ENCODE measurements at regions not wholly inside any gene's neighbourhood (a gene's known extent, or its start where the extent isn't known, plus 50 kb on each side); places are given as distances from the start of the nearest gene placed in this dataset.

- TF ChIP-seq, protein P1, sequence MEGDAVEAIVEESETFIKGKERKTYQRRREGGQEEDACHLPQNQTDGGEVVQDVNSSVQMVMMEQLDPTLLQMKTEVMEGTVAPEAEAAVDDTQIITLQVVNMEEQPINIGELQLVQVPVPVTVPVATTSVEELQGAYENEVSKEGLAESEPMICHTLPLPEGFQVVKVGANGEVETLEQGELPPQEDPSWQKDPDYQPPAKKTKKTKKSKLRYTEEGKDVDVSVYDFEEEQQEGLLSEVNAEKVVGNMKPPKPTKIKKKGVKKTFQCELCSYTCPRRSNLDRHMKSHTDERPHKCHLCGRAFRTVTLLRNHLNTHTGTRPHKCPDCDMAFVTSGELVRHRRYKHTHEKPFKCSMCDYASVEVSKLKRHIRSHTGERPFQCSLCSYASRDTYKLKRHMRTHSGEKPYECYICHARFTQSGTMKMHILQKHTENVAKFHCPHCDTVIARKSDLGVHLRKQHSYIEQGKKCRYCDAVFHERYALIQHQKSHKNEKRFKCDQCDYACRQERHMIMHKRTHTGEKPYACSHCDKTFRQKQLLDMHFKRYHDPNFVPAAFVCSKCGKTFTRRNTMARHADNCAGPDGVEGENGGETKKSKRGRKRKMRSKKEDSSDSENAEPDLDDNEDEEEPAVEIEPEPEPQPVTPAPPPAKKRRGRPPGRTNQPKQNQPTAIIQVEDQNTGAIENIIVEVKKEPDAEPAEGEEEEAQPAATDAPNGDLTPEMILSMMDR (IDR thresholded peaks at IDR 0.05; ENCODE audit: low read depth, low read length) = peak; percentile 63
- peak; percentile 44 for DNase-seq
- no peaks in the 10 kb centered on the region for H3K36me3 ChIP-seq
These were observed 155.5 kb upstream of the NMUR2 start for GRCh38 chr5:152560512-152561137.

DNA sequence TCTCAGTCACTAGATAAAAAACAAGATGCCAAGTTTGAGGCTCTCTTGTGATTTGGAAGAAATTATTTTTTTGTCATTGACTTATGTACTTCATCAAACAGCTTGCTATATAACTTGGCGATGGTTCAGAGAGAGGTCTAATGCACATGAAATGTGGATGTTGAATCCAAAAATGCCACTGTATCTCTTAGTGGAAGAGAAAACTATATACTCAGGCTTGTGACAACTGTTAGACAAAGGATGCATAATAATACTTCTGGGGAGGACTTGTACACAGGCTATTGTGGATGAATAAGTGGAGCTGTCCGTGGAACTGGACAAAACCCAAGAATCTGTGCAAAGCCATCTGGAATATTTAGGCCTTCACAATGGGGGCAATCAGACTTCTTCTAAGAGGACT lies 162.9 kb upstream of the NMUR2 start:
- Histone ChIP-seq H3K36me3 (no peaks in the 10 kb centered on the region), H3K9me3 (no peaks in the 10 kb centered on the region), H3K4me1 (no peaks in the 10 kb centered on the region), H3K27me3 (no peaks in the 10 kb centered on the region), H3K4me3 (ENCODE audit: low read depth, low read length) (no peak overlapping the region)
- DNase-seq = no peak
- TF ChIP-seq, protein P1 (IDR thresholded peaks at IDR 0.05; ENCODE audit: low read depth, low read length) = no peak

More at GRCh38 chr5:152560512-152561137, 155.5 kb upstream of the NMUR2 start:
- Histone ChIP-seq H3K27me3 (no peaks in the 10 kb centered on the region), H3K9me3 (no peaks in the 10 kb centered on the region), H3K4me1 (no peaks in the 10 kb centered on the region), H3K4me3 (ENCODE audit: low read depth, low read length) (no peak overlapping the region)

- H3K9me3 ChIP-seq = no peaks in the 10 kb centered on the region
- H3K27me3 ChIP-seq = no peaks in the 10 kb centered on the region
- TF ChIP-seq, protein P1 (IDR thresholded peaks at IDR 0.05; ENCODE audit: low read depth, low read length) = no peak
- no peak overlapping the region for H3K4me3 ChIP-seq (ENCODE audit: low read depth, low read length)
- H3K4me1 ChIP-seq = no peaks in the 10 kb centered on the region
- no peak for DNase-seq
- H3K36me3 ChIP-seq = no peaks in the 10 kb centered on the region
These were observed 167.7 kb upstream of the NMUR2 start for GRCh38 chr5:152572812-152573211.

GRCh38 chr5:152584103-152584502 lies 179.0 kb upstream of the NMUR2 start:
- no peaks in the 10 kb centered on the region for H3K9me3 ChIP-seq
- no peaks in the 10 kb centered on the region for H3K4me1 ChIP-seq
- no peak for DNase-seq
- TF ChIP-seq, protein P1 (IDR thresholded peaks at IDR 0.05; ENCODE audit: low read depth, low read length) = no peak
- no peaks in the 10 kb centered on the region for H3K27me3 ChIP-seq
- no peaks in the 10 kb centered on the region for H3K36me3 ChIP-seq
- no peak overlapping the region for H3K4me3 ChIP-seq (ENCODE audit: low read depth, low read length)

- H3K9me3 ChIP-seq = no peaks in the 10 kb centered on the region
- H3K4me1 ChIP-seq = no peaks in the 10 kb centered on the region
- DNase-seq = no peak
- no peaks in the 10 kb centered on the region for H3K36me3 ChIP-seq
- TF ChIP-seq, protein P1 (IDR thresholded peaks at IDR 0.05; ENCODE audit: low read depth, low read length) = no peak
- no peak overlapping the region for H3K4me3 ChIP-seq (ENCODE audit: low read depth, low read length)
- no peaks in the 10 kb centered on the region for H3K27me3 ChIP-seq
These were observed 187.3 kb upstream of the NMUR2 start for GRCh38 chr5:152592416-152592815.

DNA sequence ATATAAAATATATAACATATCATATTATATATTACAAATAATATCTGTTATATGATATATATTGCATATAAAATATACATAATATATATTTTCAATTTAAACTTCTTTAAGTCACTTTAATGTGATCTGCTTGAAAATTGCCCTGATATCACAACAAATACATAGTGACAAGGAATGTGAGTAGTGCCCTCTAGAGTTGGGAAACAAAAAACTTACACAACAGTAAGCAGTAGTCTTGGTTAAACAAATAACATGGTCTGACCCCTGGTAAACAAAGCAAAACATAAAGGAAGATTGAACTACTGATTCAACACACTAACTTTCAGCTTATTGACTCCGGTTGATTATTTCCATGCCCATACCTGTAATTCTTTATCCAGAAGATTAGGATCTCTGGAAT lies 188.3 kb upstream of the NMUR2 start:
- TF ChIP-seq, protein P1 (IDR thresholded peaks at IDR 0.05; ENCODE audit: low read depth, low read length) = no peak
- DNase-seq = no peak
- Histone ChIP-seq H3K4me1 (no peaks in the 10 kb centered on the region), H3K27me3 (no peaks in the 10 kb centered on the region), H3K36me3 (no peaks in the 10 kb centered on the region), H3K4me3 (ENCODE audit: low read depth, low read length) (no peak overlapping the region), H3K9me3 (no peaks in the 10 kb centered on the region)

Data from BE2C (cell line).